Endothelial cell of umbilical vein (primary cell): ENCODE measurements at regions not wholly inside any gene's neighbourhood (a gene's known extent, or its start where the extent isn't known, plus 50 kb on each side); places are given as distances from the start of the nearest gene placed in this dataset.

Source experiments
- BruUV-seq: library from RNA; stranded (reverse); fragments of 400-500 nt; replicated peaks from 2 replicates; lab custom pipeline; 2021; lab: Mats Ljungman, UMichigan
- CTCF ChIA-PET: fragments of 300-600, 350-600 bp; sonication (Branson Sonifier 250); formaldehyde crosslinking; loops from one replicate; lab custom pipeline; 2021; ENCODE audit warnings: antibody characterized with exemption, inconsistent platforms; lab: Charles Lee
- POLR2A ChIA-PET: fragments of 300-600, 350-600 bp; sonication (Branson Sonifier 250); formaldehyde crosslinking; loops from one replicate; lab custom pipeline; 2021; ENCODE audit warnings: antibody characterized with exemption, inconsistent platforms; lab: Charles Lee
- DNase-seq: peaks from one replicate; pipeline ENCODE4 v3.0.0-alpha.2; 2011; ENCODE audit warnings: low read depth, low spot score
- FAIRE-seq: peaks from 2 replicates; lab custom pipeline; 2011; peaks lifted over from hg19 to GRCh38; lab: Jason Lieb, UNC
- H2AFZ ChIP-seq: 2 replicates; pipeline ENCODE4 v1.6.0; 2012; ENCODE audit warnings: low read depth, low read length, control low read depth, inconsistent platforms
- H3K27ac ChIP-seq: 2 replicates; pipeline ENCODE4 v1.5.1; 2011; ENCODE audit warnings: low read depth, mild to moderate bottlenecking, control low read depth, low read length, moderate library complexity; ENCODE audit not compliant: insufficient read depth
- H3K27me3 ChIP-seq, 2 experiments: 2 replicates each; pipeline versions ENCODE4 v1.6.0 to v1.6.1; 2011; ENCODE audit warnings: low read length in 2 of 2, mixed read lengths in 1 of 2; ENCODE audit not compliant: control insufficient read depth in 2 of 2, insufficient read depth in 2 of 2
- H3K36me3 ChIP-seq, 2 experiments: 2 replicates in 1 of 2; 3 replicates in 1 of 2; pipeline ENCODE4 v1.5.1; 2011; ENCODE audit warnings: low read length in 2 of 2, mild to moderate bottlenecking in 1 of 2, moderate library complexity in 1 of 2; ENCODE audit not compliant: control insufficient read depth in 2 of 2, insufficient read depth in 2 of 2; ENCODE audit errors: extremely low read depth in 1 of 2
- H3K4me1 ChIP-seq: 3 replicates; pipeline ENCODE4 v1.5.1; 2011; ENCODE audit warnings: mild to moderate bottlenecking, low read length; ENCODE audit not compliant: control insufficient read depth, insufficient read depth; ENCODE audit errors: extremely low read depth
- H3K4me2 ChIP-seq: 2 replicates; pipeline ENCODE4 v1.6.1; 2011; ENCODE audit warnings: low read length, control low read depth, mixed read lengths; ENCODE audit not compliant: insufficient read depth
- H3K4me3 ChIP-seq, 3 experiments: fragments of 200-600 bp in 1 of 3; sonication (generic), shearing (Covaris generic) in 1 of 3; replicated peaks in 1 of 3; 2 replicates each; pipeline ENCODE4 v1.5.1; 2011 to 2016; ENCODE audit warnings: control low read depth in 3 of 3, low read length in 3 of 3, mild to moderate bottlenecking in 2 of 3, inconsistent platforms in 1 of 3, low read depth in 1 of 3, moderate library complexity in 1 of 3; ENCODE audit not compliant: insufficient read depth in 1 of 3
- H3K79me2 ChIP-seq: 2 replicates; pipeline ENCODE4 v1.6.0; 2012; ENCODE audit warnings: low read length, inconsistent platforms; ENCODE audit not compliant: control insufficient read depth, insufficient read depth
- H3K9ac ChIP-seq: replicated peaks from 2 replicates; pipeline ENCODE3; 2011; ENCODE audit warnings: low read length, control low read depth; ENCODE audit not compliant: insufficient read depth; ENCODE audit errors: extremely low read depth
- H3K9me1 ChIP-seq: replicated peaks from 3 replicates; pipeline ENCODE4 v1.6.0; 2011; ENCODE audit warnings: mild to moderate bottlenecking, low read length; ENCODE audit not compliant: control insufficient read depth, insufficient read depth; ENCODE audit errors: extremely low read depth
- H3K9me3 ChIP-seq: replicated peaks from 2 replicates; pipeline ENCODE4 v1.5.1; 2012; ENCODE audit warnings: low read length, inconsistent platforms; ENCODE audit not compliant: control insufficient read depth, insufficient read depth
- H4K20me1 ChIP-seq: replicated peaks from 2 replicates; pipeline ENCODE3; 2011; ENCODE audit warnings: mild to moderate bottlenecking, low read length; ENCODE audit not compliant: control insufficient read depth, insufficient read depth; ENCODE audit errors: extremely low read depth
- CTCF ChIP-seq, 2 donors: IDR thresholded peaks; 1 replicate in 1 of 2; 2 replicates in 1 of 2; pipeline ENCODE4 v1.5.1; 2011; ENCODE audit warnings: low read length in 2 of 2, mild to moderate bottlenecking in 2 of 2, moderate library complexity in 2 of 2, control low read depth in 1 of 2, inconsistent platforms in 1 of 2, low read depth in 1 of 2; ENCODE audit not compliant: insufficient read depth in 1 of 2; ENCODE audit errors: extremely low read depth in 1 of 2
- EZH2 ChIP-seq: IDR thresholded peaks from 2 replicates; pipeline ENCODE4 v1.6.1; 2012; ENCODE audit warnings: borderline replicate concordance, low read depth, mild to moderate bottlenecking, moderate library complexity, low read length, inconsistent platforms; ENCODE audit not compliant: severe bottlenecking
- FOS ChIP-seq: IDR thresholded peaks from 2 replicates; pipeline ENCODE4 v1.6.1; 2011; ENCODE audit warnings: mild to moderate bottlenecking, low read length, moderate library complexity, borderline replicate concordance; ENCODE audit not compliant: insufficient read depth
- GATA2 ChIP-seq: IDR thresholded peaks from 2 replicates; pipeline ENCODE4 v1.7.0; 2011; ENCODE audit warnings: low read depth, mild to moderate bottlenecking, moderate library complexity, mixed read lengths, low read length; ENCODE audit not compliant: insufficient read length, insufficient read depth
- JUN ChIP-seq: IDR thresholded peaks from 2 replicates; pipeline ENCODE4 v1.6.1; 2011; ENCODE audit warnings: borderline replicate concordance, low read depth; ENCODE audit not compliant: insufficient read length, insufficient read depth
- MAX ChIP-seq: IDR thresholded peaks from 2 replicates; pipeline ENCODE4 v1.6.1; 2011; ENCODE audit not compliant: insufficient read depth, insufficient read length
- MYC ChIP-seq: IDR thresholded peaks from one replicate; pipeline ENCODE4 v1.6.1; 2011; ENCODE audit warnings: mild to moderate bottlenecking, low read depth, low read length
- POLR2A ChIP-seq: IDR thresholded peaks from 2 replicates; pipeline ENCODE4 v1.6.1; 2012; ENCODE audit warnings: low read depth, mild to moderate bottlenecking, control low read depth, low read length
- POLR2AphosphoS5 ChIP-seq: IDR thresholded peaks from 2 replicates; pipeline ENCODE4 v1.6.1; 2012; ENCODE audit warnings: low read depth, mild to moderate bottlenecking, control low read depth, low read length, moderate library complexity; ENCODE audit not compliant: insufficient read depth
- dilution Hi-C: fragments of 300-500 bp; cut with MboI; formaldehyde crosslinking; loops from one replicate; pipeline ENCODE4 v1.15.0; 2019; ENCODE audit warnings: low sequenced_read_pairs; ENCODE audit not compliant: extremely low pct_ligation_motif_present
- intact Hi-C: fragments of 100-400 bp; cut with micrococcal nuclease; formaldehyde crosslinking; loops from one replicate; pipeline ENCODE4 v1.10.0; 2022

- intact Hi-C loops = no loop called here
- POLR2A ChIA-PET = no interaction called here
- no TSS peak for BruUV-seq
Measured at GRCh38 chr2:187775651-187776050, 221.4 kb upstream of the TFPI start.

More at GRCh38 chr2:187775651-187776050, 221.4 kb upstream of the TFPI start:
- dilution Hi-C loops = no loop called here
- H3K4me3 ChIP-seq = no peak overlapping the region
- no peaks in the 10 kb centered on the region for H3K79me2 ChIP-seq
- H3K4me1 ChIP-seq = peaks cover 5% of the 10 kb centered on the region
- H3K36me3 ChIP-seq = no peaks in the 10 kb centered on the region
- H3K9me1 ChIP-seq = no peaks in the 10 kb centered on the region
- CTCF ChIA-PET = no interaction called here
- H3K9ac ChIP-seq = no peak overlapping the region
- TF ChIP-seq POLR2AphosphoS5 (no peak), MYC (no peak), EZH2 (no peak), CTCF (IDR thresholded peaks at IDR 0.05; ENCODE audit: extremely low read depth in 1 of 2, insufficient read depth in 1 of 2, low read depth in 1 of 2, low read length in 2 of 2) (no peak), POLR2A (no peak), JUN (no peak), FOS (no peak), MAX (no peak), GATA2 (no peak)
- H2AFZ ChIP-seq = no peak overlapping the region
- DNase-seq (no peak), FAIRE-seq (no peak)
- H3K4me2 ChIP-seq = no peak overlapping the region
- H3K27me3 ChIP-seq = no peaks in the 10 kb centered on the region
- no peaks in the 10 kb centered on the region for H3K9me3 ChIP-seq
- no peaks in the 10 kb centered on the region for H4K20me1 ChIP-seq
- H3K27ac ChIP-seq = no peak overlapping the region
